Upper lobe of left lung (tissue), 4 donors: ENCODE measurements at regions not wholly inside any gene's neighbourhood (a gene's known extent, or its start where the extent isn't known, plus 50 kb on each side); places are given as distances from the start of the nearest gene placed in this dataset.

ENCODE experiments used
- EP300 ChIP-seq, 4 donors: sonication (generic); formaldehyde crosslinking; IDR thresholded peaks; one replicate each; pipeline ENCODE4 v1.5.1; 2017; ENCODE audit warnings: antibody characterized with exemption in 4 of 4, control low read depth in 2 of 4
- POLR2AphosphoS5 ChIP-seq, 2 donors: sonication (generic); formaldehyde crosslinking; IDR thresholded peaks; one replicate each; pipeline ENCODE4 v1.5.1; 2017; ENCODE audit warnings: antibody characterized with exemption in 2 of 2
- TF ChIP-seq, protein P1 (sequence below), 6 experiments: fragments of 450-650 bp in 4 of 6; fragments of 200-600 bp in 2 of 6; sonication (generic) in 2 of 6; IDR thresholded peaks; one replicate each; pipeline ENCODE4 v1.5.1; 2016 to 2019; ENCODE audit warnings: antibody characterized with exemption in 6 of 6

DNA sequence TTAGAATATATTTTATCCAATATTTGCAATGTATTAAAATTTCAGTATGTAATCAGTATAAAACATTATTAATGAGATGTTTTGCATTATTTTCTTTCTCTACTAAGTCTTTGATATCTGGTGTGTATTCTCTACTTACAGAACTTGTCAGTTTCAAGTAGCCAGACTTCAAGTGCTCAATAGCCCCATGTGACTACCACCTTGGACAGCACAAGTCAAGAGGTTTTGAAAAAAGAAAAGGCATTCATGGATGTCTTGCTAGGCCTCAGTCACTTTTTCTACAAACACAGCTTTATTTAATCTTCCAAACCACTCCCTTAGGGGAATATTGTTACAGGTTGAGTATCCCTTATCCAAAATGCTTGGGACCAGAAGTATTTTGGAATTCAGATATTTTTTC, 189.4 kb downstream of the QDPR start:
- TF ChIP-seq, protein P1, sequence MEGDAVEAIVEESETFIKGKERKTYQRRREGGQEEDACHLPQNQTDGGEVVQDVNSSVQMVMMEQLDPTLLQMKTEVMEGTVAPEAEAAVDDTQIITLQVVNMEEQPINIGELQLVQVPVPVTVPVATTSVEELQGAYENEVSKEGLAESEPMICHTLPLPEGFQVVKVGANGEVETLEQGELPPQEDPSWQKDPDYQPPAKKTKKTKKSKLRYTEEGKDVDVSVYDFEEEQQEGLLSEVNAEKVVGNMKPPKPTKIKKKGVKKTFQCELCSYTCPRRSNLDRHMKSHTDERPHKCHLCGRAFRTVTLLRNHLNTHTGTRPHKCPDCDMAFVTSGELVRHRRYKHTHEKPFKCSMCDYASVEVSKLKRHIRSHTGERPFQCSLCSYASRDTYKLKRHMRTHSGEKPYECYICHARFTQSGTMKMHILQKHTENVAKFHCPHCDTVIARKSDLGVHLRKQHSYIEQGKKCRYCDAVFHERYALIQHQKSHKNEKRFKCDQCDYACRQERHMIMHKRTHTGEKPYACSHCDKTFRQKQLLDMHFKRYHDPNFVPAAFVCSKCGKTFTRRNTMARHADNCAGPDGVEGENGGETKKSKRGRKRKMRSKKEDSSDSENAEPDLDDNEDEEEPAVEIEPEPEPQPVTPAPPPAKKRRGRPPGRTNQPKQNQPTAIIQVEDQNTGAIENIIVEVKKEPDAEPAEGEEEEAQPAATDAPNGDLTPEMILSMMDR (IDR thresholded peaks at IDR 0.05), result no peak
- TF ChIP-seq POLR2AphosphoS5 (IDR thresholded peaks at IDR 0.05) (no peak), EP300 (IDR thresholded peaks at IDR 0.05) (no peak)
